LNCAP (cell line): ENCODE measurements at regions not wholly inside any gene's neighbourhood (a gene's known extent, or its start where the extent isn't known, plus 50 kb on each side); places are given as distances from the start of the nearest gene placed in this dataset.

Experiments
- CTCF ChIP-seq: fragments of 450-650 bp; IDR thresholded peaks from 2 replicates; pipeline ENCODE4 v1.5.1; 2017; ENCODE audit warnings: mild to moderate bottlenecking

GRCh38 chr3:159788291-159788690, 200.3 kb upstream of the IL12A start:
- no peak for TF ChIP-seq CTCF

- no peak for TF ChIP-seq CTCF
Observed at GRCh38 chr3:159789017-159789416, 199.6 kb upstream of the IL12A start.

GRCh38 chr3:159789742-159790635, 198.6 kb upstream of the IL12A start:
- no peak for TF ChIP-seq CTCF

- no peak for TF ChIP-seq CTCF
Observed at GRCh38 chr3:159791336-159791735, 197.3 kb upstream of the IL12A start.

- TF ChIP-seq CTCF, result no peak
Observed at GRCh38 chr3:159792070-159792469, 196.6 kb upstream of the IL12A start.

GRCh38 chr3:159795042-159795441, 193.6 kb upstream of the IL12A start:
- TF ChIP-seq CTCF, result no peak

- TF ChIP-seq CTCF, result no peak
Observed at GRCh38 chr3:159795681-159796175, 192.9 kb upstream of the IL12A start.
